Ascending aorta (tissue), 2 donors: ENCODE measurements at regions not wholly inside any gene's neighbourhood (a gene's known extent, or its start where the extent isn't known, plus 50 kb on each side); places are given as distances from the start of the nearest gene placed in this dataset.

Source experiments
- DNase-seq, 2 donors: peaks; one replicate each; pipeline ENCODE4 v3.0.0-alpha.2; 2019; ENCODE audit warnings: low spot score in 2 of 2
- H3K27ac ChIP-seq, 2 donors: fragments of 200-600 bp; sonication (generic); one replicate each; pipeline ENCODE4 v1.5.1; 2016 to 2017; ENCODE audit warnings: mild to moderate bottlenecking in 1 of 2
- H3K27me3 ChIP-seq: fragments of 200-600 bp; sonication (generic); one replicate; pipeline ENCODE4 v1.5.1; 2017
- H3K36me3 ChIP-seq, 2 donors: fragments of 200-600 bp; sonication (generic); one replicate each; pipeline ENCODE4 v1.5.1; 2016
- H3K4me1 ChIP-seq, 2 donors: fragments of 200-600 bp; sonication (generic); one replicate each; pipeline ENCODE4 v1.5.1; 2016 to 2017; ENCODE audit warnings: mild to moderate bottlenecking in 1 of 2
- H3K4me3 ChIP-seq, 2 donors: fragments of 200-600 bp; sonication (generic); one replicate each; pipeline ENCODE4 v1.5.1; 2016 to 2017; ENCODE audit warnings: mild to moderate bottlenecking in 1 of 2
- H3K9me3 ChIP-seq, 2 donors: fragments of 200-600 bp; sonication (generic); one replicate each; pipeline ENCODE4 v1.5.1; 2016
- intact Hi-C: fragments of 100-400 bp; cut with DNase I; formaldehyde crosslinking; loops from one replicate; pipeline ENCODE4 v1.15.1; 2023
- TF ChIP-seq, protein P1 (sequence below), 3 experiments: fragments of 200-600 bp in 2 of 3; fragments of 450-650 bp in 1 of 3; sonication (generic) in 2 of 3; IDR thresholded peaks; one replicate each; pipeline ENCODE4 v1.5.1; 2016 to 2019; ENCODE audit warnings: antibody characterized with exemption in 3 of 3, mild to moderate bottlenecking in 1 of 3, moderate library complexity in 1 of 3

DNA sequence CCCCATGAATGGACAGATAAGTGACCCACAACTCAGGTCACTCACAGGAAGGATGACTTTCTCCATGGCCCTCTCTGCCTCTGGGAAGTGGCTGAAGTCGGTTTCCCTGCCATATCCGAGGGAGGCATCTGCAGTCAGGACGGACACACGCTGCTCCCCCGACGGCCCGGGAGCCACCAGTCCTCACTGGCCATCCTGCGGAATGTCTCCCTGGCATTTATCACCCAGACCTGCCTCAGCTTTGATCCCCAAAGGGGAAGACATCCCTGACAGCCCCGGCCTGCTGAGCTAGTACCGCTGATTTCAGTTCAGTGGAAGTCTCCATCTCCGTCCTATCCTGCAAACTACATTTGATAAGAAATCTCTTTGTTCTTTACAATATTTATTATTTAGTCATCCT, 339.5 kb upstream of the MKI67 start:
- DNase-seq: no peak
- H3K27ac ChIP-seq: no peak overlapping the region
- no peak overlapping the region for H3K4me3 ChIP-seq
- intact Hi-C loops: no loop called here
- H3K4me1 ChIP-seq: no peaks in the 10 kb centered on the region
- H3K9me3 ChIP-seq: no peaks in the 10 kb centered on the region
- H3K27me3 ChIP-seq: no peaks in the 10 kb centered on the region
- TF ChIP-seq, protein P1, sequence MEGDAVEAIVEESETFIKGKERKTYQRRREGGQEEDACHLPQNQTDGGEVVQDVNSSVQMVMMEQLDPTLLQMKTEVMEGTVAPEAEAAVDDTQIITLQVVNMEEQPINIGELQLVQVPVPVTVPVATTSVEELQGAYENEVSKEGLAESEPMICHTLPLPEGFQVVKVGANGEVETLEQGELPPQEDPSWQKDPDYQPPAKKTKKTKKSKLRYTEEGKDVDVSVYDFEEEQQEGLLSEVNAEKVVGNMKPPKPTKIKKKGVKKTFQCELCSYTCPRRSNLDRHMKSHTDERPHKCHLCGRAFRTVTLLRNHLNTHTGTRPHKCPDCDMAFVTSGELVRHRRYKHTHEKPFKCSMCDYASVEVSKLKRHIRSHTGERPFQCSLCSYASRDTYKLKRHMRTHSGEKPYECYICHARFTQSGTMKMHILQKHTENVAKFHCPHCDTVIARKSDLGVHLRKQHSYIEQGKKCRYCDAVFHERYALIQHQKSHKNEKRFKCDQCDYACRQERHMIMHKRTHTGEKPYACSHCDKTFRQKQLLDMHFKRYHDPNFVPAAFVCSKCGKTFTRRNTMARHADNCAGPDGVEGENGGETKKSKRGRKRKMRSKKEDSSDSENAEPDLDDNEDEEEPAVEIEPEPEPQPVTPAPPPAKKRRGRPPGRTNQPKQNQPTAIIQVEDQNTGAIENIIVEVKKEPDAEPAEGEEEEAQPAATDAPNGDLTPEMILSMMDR (IDR thresholded peaks at IDR 0.05): no peak
- no peaks in the 10 kb centered on the region for H3K36me3 ChIP-seq

DNA sequence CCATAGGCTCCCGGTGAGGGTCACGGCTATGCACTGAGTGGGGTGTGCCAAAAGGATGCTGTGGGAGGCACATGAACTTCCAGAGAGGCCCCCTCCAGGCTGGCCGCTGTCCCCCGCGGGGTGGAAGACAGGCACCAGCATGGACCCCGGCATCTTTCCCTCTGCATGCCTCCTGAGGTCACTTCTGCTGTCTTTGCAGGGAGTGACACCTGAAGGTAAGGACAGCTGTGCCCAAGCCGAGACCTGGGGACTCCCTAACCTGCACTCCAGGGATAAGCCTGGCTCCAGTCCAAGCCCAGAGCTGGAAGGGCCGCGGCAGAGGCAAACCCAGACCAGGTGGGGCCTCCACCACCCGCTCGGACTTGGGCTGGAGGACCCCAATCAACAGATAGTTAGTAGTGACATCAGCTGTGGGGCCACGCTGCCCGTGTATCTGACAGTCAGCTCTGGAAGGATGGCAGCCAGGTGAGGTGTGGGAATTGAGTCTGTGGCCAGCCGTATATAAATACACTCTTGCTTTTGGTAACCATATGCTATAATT, 340.7 kb upstream of the MKI67 start:
- no peaks in the 10 kb centered on the region for H3K27me3 ChIP-seq
- H3K27ac ChIP-seq: no peak overlapping the region
- TF ChIP-seq, protein P1 (IDR thresholded peaks at IDR 0.05): no peak
- H3K36me3 ChIP-seq: no peaks in the 10 kb centered on the region
- no peak overlapping the region for H3K4me3 ChIP-seq
- H3K4me1 ChIP-seq: no peaks in the 10 kb centered on the region
- H3K9me3 ChIP-seq: no peaks in the 10 kb centered on the region
- DNase-seq: no peak
- intact Hi-C loops: no loop called here

DNA sequence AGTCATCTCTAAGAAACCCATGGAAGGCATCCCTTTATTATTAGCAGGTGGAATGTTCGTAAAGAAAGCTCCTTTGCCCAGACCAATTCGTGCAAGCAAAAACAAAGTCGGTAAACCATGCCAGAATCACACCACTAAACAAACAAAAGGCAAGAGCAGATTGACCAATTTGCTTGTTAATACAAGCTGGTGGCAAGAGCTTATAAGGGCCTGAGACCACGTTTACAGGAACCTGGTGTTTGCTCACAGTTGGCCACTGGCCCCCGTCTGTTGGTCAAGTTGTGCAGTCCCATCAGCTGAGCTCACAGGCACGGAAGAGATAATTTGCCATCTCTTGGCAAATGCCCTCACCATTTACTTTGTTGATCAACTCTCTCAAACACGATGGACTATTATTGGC, 342.2 kb upstream of the MKI67 start:
- Histone ChIP-seq H3K36me3 (no peaks in the 10 kb centered on the region), H3K4me1 (no peaks in the 10 kb centered on the region), H3K27me3 (no peaks in the 10 kb centered on the region), H3K4me3 (no peak overlapping the region), H3K27ac (no peak overlapping the region), H3K9me3 (no peaks in the 10 kb centered on the region)
- intact Hi-C loops: no loop called here
- no peak for DNase-seq
- TF ChIP-seq, protein P1 (IDR thresholded peaks at IDR 0.05): no peak

DNA sequence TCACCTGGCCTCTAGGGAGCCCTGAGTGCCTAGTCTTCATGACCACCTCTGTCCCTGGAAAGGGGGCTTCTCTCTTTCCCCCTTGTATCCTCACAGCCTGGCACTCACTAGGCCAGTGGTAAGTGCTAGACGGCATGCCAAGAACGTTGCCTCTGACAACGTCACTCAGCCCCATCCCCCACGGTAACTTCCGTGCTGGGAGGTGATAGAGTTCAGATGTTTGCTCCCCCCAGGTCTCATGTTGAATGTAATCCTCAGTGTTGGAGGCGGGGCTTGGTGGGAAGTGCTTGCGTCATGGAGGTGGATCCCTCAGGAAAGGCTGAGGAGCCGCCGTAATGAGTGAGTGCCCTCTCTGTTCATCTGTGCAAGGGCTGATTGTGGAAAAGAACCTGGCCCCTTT, 343.3 kb upstream of the MKI67 start:
- no peak for DNase-seq
- Histone ChIP-seq H3K36me3 (no peaks in the 10 kb centered on the region), H3K9me3 (no peaks in the 10 kb centered on the region), H3K4me1 (no peaks in the 10 kb centered on the region), H3K4me3 (no peak overlapping the region), H3K27ac (no peak overlapping the region), H3K27me3 (no peaks in the 10 kb centered on the region)
- intact Hi-C loops: no loop called here
- TF ChIP-seq, protein P1 (IDR thresholded peaks at IDR 0.05): no peak

DNA sequence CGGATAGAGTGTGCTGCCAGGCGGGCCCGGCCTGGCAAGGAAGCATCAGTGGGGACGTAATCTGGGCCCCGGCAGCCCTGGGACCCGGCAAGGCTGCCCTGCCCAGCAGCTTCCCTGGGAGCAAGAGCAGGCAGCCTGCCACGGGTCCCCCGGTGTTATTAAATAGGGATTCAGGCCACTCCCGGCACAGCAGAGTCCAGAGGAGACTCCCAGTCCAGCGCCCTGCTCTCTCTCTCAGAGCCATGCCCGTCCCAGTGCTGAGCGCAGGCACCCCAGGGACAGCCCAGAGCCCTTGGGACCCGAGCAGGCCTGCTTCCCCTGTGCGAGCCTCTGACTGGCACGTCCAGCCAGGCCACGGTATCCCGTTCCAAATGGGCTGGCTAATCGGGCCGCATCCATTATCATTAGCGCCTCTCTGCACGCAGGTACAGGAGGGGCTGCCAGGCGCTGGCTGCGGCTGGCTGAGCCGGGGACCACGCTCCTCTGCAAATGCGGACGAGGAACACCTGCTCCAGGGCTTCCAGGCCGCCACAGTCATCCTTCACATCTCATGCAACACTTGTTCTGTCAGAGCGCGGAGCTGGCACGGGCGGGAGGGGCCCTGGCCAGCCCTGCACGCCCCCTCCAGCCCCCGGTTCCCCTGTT, 344.2 kb upstream of the MKI67 start:
- intact Hi-C loops: no loop called here
- DNase-seq: no peak
- TF ChIP-seq, protein P1 (IDR thresholded peaks at IDR 0.05): no peak
- H3K9me3 ChIP-seq: no peaks in the 10 kb centered on the region
- no peaks in the 10 kb centered on the region for H3K4me1 ChIP-seq
- H3K27ac ChIP-seq: no peak overlapping the region
- no peak overlapping the region for H3K4me3 ChIP-seq
- H3K36me3 ChIP-seq: no peaks in the 10 kb centered on the region
- no peaks in the 10 kb centered on the region for H3K27me3 ChIP-seq

DNA sequence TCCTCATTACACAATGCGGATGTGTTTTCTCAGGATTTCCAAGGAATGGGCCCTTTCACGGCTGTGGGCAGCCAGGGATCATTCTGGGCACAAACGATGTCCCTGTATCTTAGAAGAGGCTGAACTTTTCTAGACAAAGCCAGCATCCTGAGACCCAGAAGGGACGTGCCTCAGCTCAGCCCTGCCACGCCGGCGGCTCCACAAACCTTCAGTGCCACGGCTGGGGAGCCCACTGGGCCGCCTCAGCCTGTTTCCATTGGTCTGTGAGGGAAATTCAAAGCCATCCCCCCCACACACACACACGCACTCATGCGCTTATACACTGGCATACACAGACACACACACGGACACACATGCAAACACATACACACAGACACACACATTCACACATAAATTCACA, 344.9 kb upstream of the MKI67 start:
- TF ChIP-seq, protein P1 (IDR thresholded peaks at IDR 0.05): no peak
- intact Hi-C loops: no loop called here
- no peak overlapping the region for H3K27ac ChIP-seq
- H3K36me3 ChIP-seq: no peaks in the 10 kb centered on the region
- H3K4me1 ChIP-seq: no peaks in the 10 kb centered on the region
- H3K4me3 ChIP-seq: no peak overlapping the region
- H3K9me3 ChIP-seq: no peaks in the 10 kb centered on the region
- H3K27me3 ChIP-seq: no peaks in the 10 kb centered on the region
- DNase-seq: no peak
